SH-SY5Y (cell line): ENCODE measurements at regions not wholly inside any gene's neighbourhood (a gene's known extent, or its start where the extent isn't known, plus 50 kb on each side); places are given as distances from the start of the nearest gene placed in this dataset.

ENCODE experiments used
- GATA2 ChIP-seq: IDR thresholded peaks from 2 replicates; pipeline ENCODE4 v1.6.1; 2011; ENCODE audit warnings: mild to moderate bottlenecking, low read depth, low read length
- GATA3 ChIP-seq: IDR thresholded peaks from 2 replicates; pipeline ENCODE4 v1.6.1; 2011; ENCODE audit warnings: low read depth, mild to moderate bottlenecking, low read length, moderate library complexity

- TF ChIP-seq GATA2, result no peak
- no peak for TF ChIP-seq GATA3
Measured at GRCh38 chr11:110897035-110897434, 184.8 kb upstream of the ARHGAP20 start.
